OCI-M2 (cell line): ENCODE measurements at regions not wholly inside any gene's neighbourhood (a gene's known extent, or its start where the extent isn't known, plus 50 kb on each side); places are given as distances from the start of the nearest gene placed in this dataset.

Source experiments
- DNase-seq: peaks from one replicate; lab custom pipeline; 2025; ENCODE audit not compliant: unreplicated experiment; lab: John Stamatoyannopoulos, UW

DNA sequence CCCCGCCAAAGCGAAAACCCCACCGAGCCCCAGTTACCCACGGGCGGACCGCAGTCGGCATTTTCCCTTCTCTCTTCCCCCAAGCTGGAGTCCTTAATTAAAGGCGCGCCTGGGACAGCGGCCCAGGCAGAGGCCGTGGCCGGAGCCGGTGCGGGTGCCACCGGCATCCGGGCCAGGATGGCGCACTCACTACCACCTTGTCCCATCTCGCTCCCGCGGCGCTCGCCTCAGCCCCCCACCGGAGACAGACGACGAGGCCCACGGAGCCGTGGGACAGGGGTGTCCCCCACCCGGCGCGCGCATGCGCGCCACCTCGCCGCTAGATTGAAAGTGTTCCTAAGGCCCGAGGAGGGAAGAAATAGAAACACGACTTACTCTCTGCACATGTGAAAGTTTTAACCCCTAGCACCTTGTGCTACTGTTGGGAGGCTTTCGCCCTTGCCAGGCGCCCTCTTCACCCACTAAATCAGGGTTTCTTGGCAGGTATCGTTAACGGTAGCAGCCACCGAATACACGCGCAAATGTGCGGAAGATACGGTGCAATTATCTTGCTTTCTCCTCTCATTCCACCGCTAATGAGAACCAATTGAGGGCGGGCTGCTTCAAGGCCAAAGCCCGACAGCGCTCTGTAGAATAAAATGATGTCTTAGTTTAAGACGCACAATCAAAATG, 64.3 kb upstream of the CCDC160 start:
- no peak for DNase-seq

DNA sequence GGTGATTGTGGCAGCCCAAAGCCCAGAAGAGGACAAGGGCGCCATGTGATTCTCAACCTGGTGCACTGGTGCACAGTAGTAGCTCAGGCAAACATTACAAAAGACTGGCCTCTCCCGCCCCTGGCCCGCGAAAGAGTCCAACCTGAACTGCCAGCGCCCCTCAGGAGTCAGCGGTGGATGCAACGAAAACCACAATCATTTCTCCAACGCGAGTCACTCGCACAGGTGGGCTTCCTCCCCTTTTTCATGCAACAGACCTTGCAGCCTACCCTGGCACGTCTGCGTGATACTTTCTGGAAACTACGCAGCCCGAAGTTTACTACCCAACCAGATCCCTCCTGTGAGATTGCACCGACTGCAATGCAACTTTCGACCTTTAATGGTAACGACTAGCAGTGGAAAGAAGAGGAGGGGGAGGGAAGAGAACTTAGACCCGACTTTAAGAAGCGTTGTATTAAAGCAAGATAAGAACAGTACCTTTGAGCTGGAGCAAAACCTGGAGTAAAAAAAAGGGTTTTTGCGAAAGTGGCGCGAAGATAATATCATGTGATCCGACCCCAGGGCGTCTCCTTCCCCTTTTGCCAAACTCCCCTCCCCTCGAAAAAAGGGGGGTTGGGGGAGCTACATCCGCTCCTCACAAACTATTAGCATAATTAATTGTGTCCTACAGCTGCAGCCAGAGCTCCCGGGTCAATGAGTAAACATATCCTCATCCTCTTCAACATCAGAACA, 63.3 kb upstream of the CCDC160 start:
- no peak for DNase-seq

DNA sequence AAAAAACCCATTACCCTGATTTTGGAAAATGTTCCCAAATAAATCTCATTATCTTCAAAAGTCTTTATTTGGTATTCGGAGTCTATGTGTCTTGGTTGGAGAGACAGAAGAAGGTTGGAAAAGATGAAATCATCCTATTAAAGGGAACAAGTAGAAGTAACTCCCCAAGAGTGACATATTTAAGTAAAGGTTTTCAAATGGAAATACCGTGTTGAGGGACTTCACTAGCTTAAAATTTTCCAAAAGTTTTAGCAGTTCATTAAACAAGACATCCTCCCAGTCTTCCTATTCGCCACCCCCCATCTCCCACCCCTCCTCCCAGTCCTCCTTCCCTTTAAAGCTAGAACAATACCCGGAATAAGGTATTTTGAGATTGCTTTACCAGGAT, 62.7 kb upstream of the CCDC160 start:
- no peak for DNase-seq

DNA sequence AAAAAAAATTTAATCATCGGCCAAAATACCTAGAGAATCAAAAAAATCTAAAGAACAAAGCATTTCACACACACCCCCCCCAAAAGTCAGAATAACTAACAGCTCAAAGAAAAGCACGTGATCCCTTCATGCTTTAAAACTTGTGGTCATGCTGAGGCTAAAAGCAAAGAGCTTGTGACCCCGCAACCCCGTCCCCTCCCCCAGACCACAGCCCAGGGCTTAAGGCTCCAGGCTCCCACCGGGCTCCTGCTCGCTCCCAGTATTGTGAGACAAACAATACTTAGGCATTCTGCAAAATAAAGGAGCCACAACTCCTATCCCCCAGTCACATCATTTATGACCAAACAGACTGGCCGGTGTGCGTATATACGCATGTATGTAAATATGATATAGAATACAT, 62.1 kb upstream of the CCDC160 start:
- DNase-seq: no peak

DNA sequence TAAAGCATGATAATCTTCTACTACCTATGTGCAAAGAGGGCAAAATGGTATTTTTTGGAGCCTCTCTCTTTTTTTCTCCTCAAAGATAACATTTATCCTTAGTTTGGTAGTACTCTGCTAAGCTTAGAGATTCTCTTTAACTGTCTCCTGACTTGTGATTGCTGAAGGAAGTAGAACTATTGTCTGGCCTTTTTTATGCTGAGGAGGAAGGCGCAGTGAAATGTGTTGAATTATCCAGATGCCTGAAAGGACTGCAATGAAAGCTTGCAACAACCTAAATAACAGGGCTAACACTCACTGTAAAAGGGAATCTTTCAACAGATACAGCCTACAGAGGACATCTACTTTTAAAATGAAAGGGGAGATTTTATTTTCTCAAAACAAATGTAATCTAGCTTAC, 59.5 kb upstream of the CCDC160 start:
- DNase-seq: no peak

DNA sequence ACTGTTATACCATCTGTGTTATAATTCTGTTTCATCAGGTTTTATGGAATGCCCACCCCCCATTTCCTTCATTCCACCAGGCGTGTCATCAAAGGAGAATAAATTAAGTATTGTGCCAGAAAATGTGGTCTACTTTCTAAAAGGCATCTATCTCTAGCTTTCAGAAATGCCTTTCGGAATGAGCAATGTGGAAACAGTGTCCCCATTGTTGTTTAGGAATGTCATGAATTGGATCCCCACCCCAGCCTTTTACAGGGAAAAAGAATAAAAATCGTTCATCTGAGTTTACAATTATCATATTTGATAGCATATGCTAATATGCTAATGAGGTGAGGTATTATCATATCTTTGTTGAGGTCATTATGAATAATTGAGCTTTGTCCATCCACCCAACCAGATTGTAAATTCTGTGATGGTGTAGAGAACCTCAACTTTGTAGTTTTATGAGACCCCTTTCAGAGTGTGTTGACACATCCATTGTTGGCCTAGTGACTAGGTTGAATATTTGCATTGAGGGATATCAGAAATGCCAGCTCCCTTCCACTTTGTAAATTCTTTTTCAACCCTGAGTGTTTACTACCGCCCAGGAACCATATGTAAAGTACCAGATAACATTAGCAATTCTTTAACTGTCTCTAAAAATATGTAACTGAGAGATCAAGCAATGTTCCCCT, 56.2 kb upstream of the CCDC160 start:
- no peak for DNase-seq

DNA sequence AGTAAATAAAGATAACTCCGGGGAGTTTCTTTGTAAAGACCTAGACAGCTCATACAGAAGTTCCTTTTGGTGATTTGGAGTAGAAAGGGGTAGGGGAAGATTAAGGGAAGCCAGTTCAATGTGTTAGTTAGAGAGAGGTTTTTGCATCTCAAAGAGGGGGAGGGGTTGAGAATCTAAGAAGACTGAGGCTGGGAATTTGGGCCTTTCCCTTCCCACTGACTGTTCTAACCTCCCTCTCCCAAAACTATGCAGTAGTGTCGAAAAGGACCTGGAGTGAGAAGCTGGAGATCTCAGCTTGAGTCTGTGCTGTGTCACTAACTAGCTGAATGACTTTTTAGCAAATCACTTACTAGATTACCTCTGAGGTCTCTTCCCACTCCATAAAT, 55.7 kb upstream of the CCDC160 start:
- no peak for DNase-seq

DNA sequence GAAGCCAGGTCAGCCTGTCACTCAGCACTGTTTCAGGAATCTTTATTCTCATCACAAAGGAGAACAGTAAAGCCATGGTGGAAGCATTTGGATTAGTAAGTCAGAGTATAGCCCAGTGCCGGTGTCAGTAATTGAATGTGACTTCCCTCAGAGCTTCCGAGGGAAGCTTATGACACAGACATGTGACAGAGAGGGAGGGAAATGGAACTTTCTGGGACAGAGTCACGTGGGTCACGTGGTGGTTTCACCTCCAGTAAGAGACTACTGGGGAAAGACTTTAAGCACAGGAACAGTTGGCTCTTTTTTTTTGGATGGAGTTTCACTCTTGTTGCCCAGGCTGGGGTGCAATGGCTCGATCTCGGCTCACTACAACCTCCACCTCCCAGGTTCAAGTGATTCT, 53.3 kb upstream of the CCDC160 start:
- no peak for DNase-seq

DNA sequence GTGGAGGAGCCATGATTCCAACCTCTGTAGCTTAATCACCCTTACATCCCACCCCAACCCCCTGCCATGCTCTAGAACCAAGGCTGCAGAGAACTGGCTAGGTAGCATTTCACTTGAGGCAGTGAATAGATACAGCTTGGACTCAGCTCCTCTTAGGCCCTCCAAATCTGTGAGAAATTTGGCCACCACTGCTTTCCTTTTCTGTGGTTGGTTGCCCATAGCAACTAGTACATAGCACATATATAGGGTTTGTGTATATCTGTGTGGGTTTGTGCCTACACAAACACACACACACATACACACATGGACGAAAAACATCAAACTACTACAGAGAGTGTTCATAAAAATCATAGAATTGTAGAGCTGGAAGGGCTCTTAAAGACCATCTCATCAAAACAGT, 52.0 kb upstream of the CCDC160 start:
- no peak for DNase-seq

DNA sequence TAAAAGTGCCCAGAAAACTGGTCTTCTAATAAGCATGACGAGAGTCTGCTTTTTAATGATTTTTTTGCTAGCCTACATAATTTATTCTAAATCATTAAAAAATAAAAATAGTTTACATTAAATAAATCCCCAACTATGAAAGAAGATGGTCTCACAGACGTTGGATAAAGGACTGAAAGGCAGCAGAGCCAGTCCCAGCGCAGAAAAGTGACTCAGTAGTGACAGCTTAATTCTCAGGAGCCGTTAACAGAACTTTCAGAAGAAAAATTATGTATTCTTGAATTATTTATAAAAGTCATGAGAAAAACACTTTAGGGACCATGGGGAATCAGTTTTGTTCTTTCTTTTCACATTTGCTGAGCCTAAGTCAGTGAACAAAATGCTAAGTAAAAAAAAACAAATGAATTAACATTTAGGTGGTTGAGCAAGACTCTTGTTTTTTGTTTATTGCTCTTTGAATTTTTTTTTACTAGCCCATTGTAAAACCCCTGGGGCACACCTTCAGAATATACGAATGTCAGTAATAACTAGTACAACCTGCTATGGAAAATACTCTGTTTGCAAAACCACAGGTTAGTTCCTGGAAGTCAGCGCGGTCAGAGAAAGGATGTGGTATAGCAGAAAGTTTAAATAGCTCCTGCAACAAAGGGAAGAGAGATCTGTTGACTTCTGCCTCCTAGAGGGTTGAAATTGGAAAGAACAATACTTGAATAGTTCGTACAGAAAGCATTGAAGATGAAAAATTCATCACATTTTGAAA, 50.4 kb upstream of the CCDC160 start:
- no peak for DNase-seq
